ENCODE measurements at regions not wholly inside any gene's neighbourhood (a gene's known extent, or its start where the extent isn't known, plus 50 kb on each side); places are given as distances from the start of the nearest gene placed in this dataset.

GRCh38 chr2:134198006-134198634, 55.8 kb upstream of the MGAT5 start:
- BruUV-seq (replicated peaks), result no TSS peak
- DNase-seq (ENCODE audit: unreplicated experiment), result no peak
- Mint-ChIP-seq H3K27me3 (ENCODE audit: insufficient read depth, unreplicated experiment) (no peaks in the 10 kb centered on the region), H3K4me1 (ENCODE audit: insufficient read depth, unreplicated experiment) (peaks cover 17% of the 10 kb centered on the region), H3K4me3 (ENCODE audit: unreplicated experiment) (no peak overlapping the region), H3K27ac (ENCODE audit: low read depth, unreplicated experiment) (no peak overlapping the region), H3K9me3 (ENCODE audit: unreplicated experiment) (no peaks in the 10 kb centered on the region), H3K36me3 (ENCODE audit: insufficient read depth, unreplicated experiment) (no peaks in the 10 kb centered on the region)
- no peak for TF ChIP-seq CTCF (IDR thresholded peaks at IDR 0.05; ENCODE audit: unreplicated experiment)
- ChIA-PET CTCF (interaction anchor here (1.2 to 4.1 kb wide), 6 partner anchors 8 to 78 kb away, joined by 3 to 24 read pairs (median 4); no protein-coding TSS in a partner anchor), POLR2A (interaction anchor here (0.7 to 1.2 kb wide), 4 partner anchors 9 to 79 kb away, joined by 3 to 5 read pairs (median 3); no protein-coding TSS in a partner anchor)
- intact Hi-C loops (cut with micrococcal nuclease), result no loop called here

GRCh38 chr2:134199123-134199522, 54.7 kb upstream of the MGAT5 start:
- DNase-seq (ENCODE audit: unreplicated experiment), result no peak
- Mint-ChIP-seq H3K36me3 (ENCODE audit: insufficient read depth, unreplicated experiment) (no peaks in the 10 kb centered on the region), H3K9me3 (ENCODE audit: unreplicated experiment) (no peaks in the 10 kb centered on the region), H3K27me3 (ENCODE audit: insufficient read depth, unreplicated experiment) (no peaks in the 10 kb centered on the region), H3K4me1 (ENCODE audit: insufficient read depth, unreplicated experiment) (peaks cover 17% of the 10 kb centered on the region), H3K27ac (ENCODE audit: low read depth, unreplicated experiment) (no peak overlapping the region), H3K4me3 (ENCODE audit: unreplicated experiment) (no peak overlapping the region)
- BruUV-seq (replicated peaks), result no TSS peak
- CTCF ChIA-PET, result interaction anchor here (0.5 to 5.5 kb wide), 5 partner anchors 8 to 166 kb away, joined by 3 to 47 read pairs (median 14); no protein-coding TSS in a partner anchor
- POLR2A ChIA-PET, result interaction anchor here (0.7 kb wide), 1 partner anchor 80 kb away, joined by 3 read pairs; no protein-coding TSS in a partner anchor
- no peak for TF ChIP-seq CTCF (IDR thresholded peaks at IDR 0.05; ENCODE audit: unreplicated experiment)
- intact Hi-C loops (cut with micrococcal nuclease), result no loop called here

- Mint-ChIP-seq H3K9me3 (ENCODE audit: unreplicated experiment) (no peaks in the 10 kb centered on the region), H3K27me3 (ENCODE audit: insufficient read depth, unreplicated experiment) (no peaks in the 10 kb centered on the region), H3K4me3 (ENCODE audit: unreplicated experiment) (no peak overlapping the region), H3K27ac (ENCODE audit: low read depth, unreplicated experiment) (no peak overlapping the region), H3K36me3 (ENCODE audit: insufficient read depth, unreplicated experiment) (no peaks in the 10 kb centered on the region), H3K4me1 (ENCODE audit: insufficient read depth, unreplicated experiment) (peaks cover 17% of the 10 kb centered on the region)
- TF ChIP-seq CTCF (IDR thresholded peaks at IDR 0.05; ENCODE audit: unreplicated experiment), result no peak
- intact Hi-C loops (cut with micrococcal nuclease), result no loop called here
- ChIA-PET POLR2A (no interaction called here), CTCF (interaction anchor here (0.7 to 5.5 kb wide), 4 partner anchors 7 to 785 kb away, joined by 3 to 47 read pairs (median 19); no protein-coding TSS in a partner anchor)
- no peak for DNase-seq (ENCODE audit: unreplicated experiment)
- BruUV-seq (replicated peaks), result no TSS peak
Observed at GRCh38 chr2:134200036-134200618, 53.7 kb upstream of the MGAT5 start.

GRCh38 chr2:134201533-134201932, 52.3 kb upstream of the MGAT5 start:
- H3K4me3 Mint-ChIP-seq (ENCODE audit: unreplicated experiment), result no peak overlapping the region
- TF ChIP-seq CTCF (IDR thresholded peaks at IDR 0.05; ENCODE audit: unreplicated experiment), result no peak
- intact Hi-C loops (cut with micrococcal nuclease), result no loop called here
- ChIA-PET POLR2A (interaction anchor here (1.0 kb wide), 1 partner anchor 82 kb away, joined by 3 read pairs; no protein-coding TSS in a partner anchor), CTCF (interaction anchor here (0.7 to 5.5 kb wide), 3 partner anchors 9 to 149 kb away, joined by 4 to 47 read pairs (median 5); no protein-coding TSS in a partner anchor)
- H3K9me3 Mint-ChIP-seq (ENCODE audit: unreplicated experiment), result no peaks in the 10 kb centered on the region
- no peaks in the 10 kb centered on the region for H3K27me3 Mint-ChIP-seq (ENCODE audit: insufficient read depth, unreplicated experiment)
- DNase-seq (ENCODE audit: unreplicated experiment), result no peak
- no peaks in the 10 kb centered on the region for H3K36me3 Mint-ChIP-seq (ENCODE audit: insufficient read depth, unreplicated experiment)
- H3K4me1 Mint-ChIP-seq (ENCODE audit: insufficient read depth, unreplicated experiment), result peaks cover 23% of the 10 kb centered on the region
- BruUV-seq (replicated peaks), result no TSS peak
- H3K27ac Mint-ChIP-seq (ENCODE audit: low read depth, unreplicated experiment), result no peak overlapping the region
